ENCODE measurements at regions not wholly inside any gene's neighbourhood (a gene's known extent, or its start where the extent isn't known, plus 50 kb on each side); places are given as distances from the start of the nearest gene placed in this dataset.

- no peak for DNase-seq (ENCODE audit: low read depth)
- H3K4me3 ChIP-seq (ENCODE audit: low read depth, low read length) = no peak overlapping the region
- TF ChIP-seq CTCF (IDR thresholded peaks at IDR 0.05; ENCODE audit: insufficient read depth, low read depth, low read length) = no peak
Measured at GRCh38 chrX:113422323-113422722, 581.7 kb upstream of the AMOT start.

GRCh38 chrX:113421432-113421831 is 580.8 kb upstream of the AMOT start:
- DNase-seq (ENCODE audit: low read depth) = no peak
- TF ChIP-seq CTCF (IDR thresholded peaks at IDR 0.05; ENCODE audit: insufficient read depth, low read depth, low read length) = no peak
- no peak overlapping the region for H3K4me3 ChIP-seq (ENCODE audit: low read depth, low read length)

GRCh38 chrX:113412106-113412505 is 571.5 kb upstream of the AMOT start:
- no peak overlapping the region for H3K4me3 ChIP-seq (ENCODE audit: low read depth, low read length)
- DNase-seq (ENCODE audit: low read depth) = no peak
- no peak for TF ChIP-seq CTCF (IDR thresholded peaks at IDR 0.05; ENCODE audit: insufficient read depth, low read depth, low read length)

- no peak for DNase-seq (ENCODE audit: low read depth)
- no peak for TF ChIP-seq CTCF (IDR thresholded peaks at IDR 0.05; ENCODE audit: insufficient read depth, low read depth, low read length)
- no peak overlapping the region for H3K4me3 ChIP-seq (ENCODE audit: low read depth, low read length)
Measured at GRCh38 chrX:113408843-113409242, 568.2 kb upstream of the AMOT start.

GRCh38 chrX:113400193-113400704 is 559.6 kb upstream of the AMOT start:
- H3K4me3 ChIP-seq (ENCODE audit: low read depth, low read length) = no peak overlapping the region
- TF ChIP-seq CTCF (IDR thresholded peaks at IDR 0.05; ENCODE audit: insufficient read depth, low read depth, low read length) = no peak
- DNase-seq (ENCODE audit: low read depth) = peak; percentile 29

- H3K4me3 ChIP-seq (ENCODE audit: low read depth, low read length) = no peak overlapping the region
- no peak for TF ChIP-seq CTCF (IDR thresholded peaks at IDR 0.05; ENCODE audit: insufficient read depth, low read depth, low read length)
- no peak for DNase-seq (ENCODE audit: low read depth)
Measured at GRCh38 chrX:113399506-113400192, 559.0 kb upstream of the AMOT start.

GRCh38 chrX:113392355-113392754 is 551.7 kb upstream of the AMOT start:
- H3K4me3 ChIP-seq (ENCODE audit: low read depth, low read length) = no peak overlapping the region
- TF ChIP-seq CTCF (IDR thresholded peaks at IDR 0.05; ENCODE audit: insufficient read depth, low read depth, low read length) = no peak
- DNase-seq (ENCODE audit: low read depth) = no peak
